OCI-LY3 (cell line): ENCODE measurements at regions not wholly inside any gene's neighbourhood (a gene's known extent, or its start where the extent isn't known, plus 50 kb on each side); places are given as distances from the start of the nearest gene placed in this dataset.

ENCODE experiments used
- H2AFZ ChIP-seq: fragments of 200-600, 300-600 bp; shearing (Covaris generic); 2 replicates; pipeline ENCODE4 v1.6.0; 2014; ENCODE audit warnings: antibody characterized with exemption, low read depth, low read length
- H3K27ac ChIP-seq: fragments of 200-600, 300-600 bp; sonication (generic); 2 replicates; pipeline ENCODE4 v1.5.1; 2014; ENCODE audit warnings: mild to moderate bottlenecking, low read length, moderate library complexity, mixed read lengths
- H3K27me3 ChIP-seq: fragments of 200-600, 300-600 bp; sonication (generic); 2 replicates; pipeline ENCODE4 v1.6.1; 2014; ENCODE audit warnings: low read depth, low read length, mixed read lengths
- H3K36me3 ChIP-seq: fragments of 200-600, 300-600 bp; sonication (generic); replicated peaks from 2 replicates; pipeline ENCODE3; 2014; ENCODE audit warnings: low read depth, low read length, mixed read lengths
- H3K4me1 ChIP-seq: fragments of 300-600, 200-600 bp; sonication (generic); 2 replicates; pipeline ENCODE4 v1.6.1; 2014; ENCODE audit warnings: low read length, mixed read lengths
- H3K4me2 ChIP-seq: fragments of 200-600, 300-600 bp; sonication (generic); 2 replicates; pipeline ENCODE4 v1.6.1; 2014; ENCODE audit warnings: low read length, mixed read lengths
- H3K4me3 ChIP-seq: fragments of 300-600, 200-600 bp; sonication (generic); 2 replicates; pipeline ENCODE4 v1.5.1; 2014; ENCODE audit warnings: antibody characterized with exemption, mild to moderate bottlenecking, low read length, moderate library complexity
- H3K79me2 ChIP-seq: fragments of 300-600, 200-600 bp; shearing (Covaris generic); 2 replicates; pipeline ENCODE4 v1.6.1; 2014; ENCODE audit warnings: mild to moderate bottlenecking, low read length, mixed read lengths
- H3K9ac ChIP-seq: fragments of 300-600, 200-600 bp; shearing (Covaris generic); 2 replicates; pipeline ENCODE4 v1.6.0; 2014; ENCODE audit warnings: mild to moderate bottlenecking, low read length, moderate library complexity
- H3K9me3 ChIP-seq: fragments of 200-600, 300-600 bp; shearing (Covaris generic); 2 replicates; pipeline ENCODE4 v1.6.1; 2014; ENCODE audit warnings: low read length, mixed read lengths; ENCODE audit not compliant: insufficient read depth
- H4K20me1 ChIP-seq: fragments of 200-600, 300-600 bp; sonication (generic); 2 replicates; pipeline ENCODE4 v1.6.1; 2016; ENCODE audit warnings: low read length, mixed read lengths; ENCODE audit not compliant: insufficient read depth
- EZH2phosphoT487 ChIP-seq: fragments of 200-600 bp; shearing (Covaris generic); IDR thresholded peaks from 2 replicates; pipeline ENCODE4 v1.6.1; 2018; ENCODE audit warnings: antibody characterized with exemption, mixed run types, low read depth
- TF ChIP-seq, protein P1 (sequence below): fragments of 200-600, 300-600 bp; sonication (generic); IDR thresholded peaks from 2 replicates; pipeline ENCODE4 v1.5.1; 2014; ENCODE audit warnings: antibody characterized with exemption, low read length, low read depth

DNA sequence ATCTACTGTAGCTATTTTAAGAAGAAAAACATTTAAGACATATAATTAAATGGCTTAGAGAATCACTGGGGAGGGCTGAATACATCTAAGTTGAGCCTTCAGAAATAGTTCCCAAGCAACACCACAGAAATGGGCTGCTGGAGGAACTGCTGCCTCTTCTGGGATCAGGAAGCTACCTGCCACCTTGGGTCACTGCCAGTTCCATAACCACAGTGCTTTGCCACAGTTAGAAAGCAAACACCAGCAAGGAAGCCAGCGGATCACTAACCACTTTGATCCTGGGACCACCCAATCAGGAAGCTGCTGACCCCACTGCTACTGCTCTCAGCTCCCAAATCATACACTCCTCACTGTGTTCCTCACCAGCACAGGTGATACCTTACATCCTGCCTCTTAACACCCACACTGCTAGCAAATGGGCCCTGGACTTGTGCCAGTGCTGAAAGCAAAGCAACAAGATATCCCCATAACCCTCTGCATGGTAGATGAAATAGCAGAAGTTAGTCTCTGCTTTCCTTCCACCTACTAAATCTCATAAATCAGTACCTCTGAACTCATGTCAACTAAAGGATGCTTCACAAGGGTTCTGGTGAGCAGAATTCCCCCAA lies 346.9 kb downstream of the DEPDC1B start:
- no peaks in the 10 kb centered on the region for H3K36me3 ChIP-seq
- H4K20me1 ChIP-seq: no peaks in the 10 kb centered on the region
- no peaks in the 10 kb centered on the region for H3K9me3 ChIP-seq
- no peaks in the 10 kb centered on the region for H3K27me3 ChIP-seq
- H3K4me2 ChIP-seq: no peak overlapping the region
- no peak overlapping the region for H3K27ac ChIP-seq
- no peaks in the 10 kb centered on the region for H3K79me2 ChIP-seq
- H3K9ac ChIP-seq: no peak overlapping the region
- no peak for TF ChIP-seq EZH2phosphoT487
- TF ChIP-seq, protein P1, sequence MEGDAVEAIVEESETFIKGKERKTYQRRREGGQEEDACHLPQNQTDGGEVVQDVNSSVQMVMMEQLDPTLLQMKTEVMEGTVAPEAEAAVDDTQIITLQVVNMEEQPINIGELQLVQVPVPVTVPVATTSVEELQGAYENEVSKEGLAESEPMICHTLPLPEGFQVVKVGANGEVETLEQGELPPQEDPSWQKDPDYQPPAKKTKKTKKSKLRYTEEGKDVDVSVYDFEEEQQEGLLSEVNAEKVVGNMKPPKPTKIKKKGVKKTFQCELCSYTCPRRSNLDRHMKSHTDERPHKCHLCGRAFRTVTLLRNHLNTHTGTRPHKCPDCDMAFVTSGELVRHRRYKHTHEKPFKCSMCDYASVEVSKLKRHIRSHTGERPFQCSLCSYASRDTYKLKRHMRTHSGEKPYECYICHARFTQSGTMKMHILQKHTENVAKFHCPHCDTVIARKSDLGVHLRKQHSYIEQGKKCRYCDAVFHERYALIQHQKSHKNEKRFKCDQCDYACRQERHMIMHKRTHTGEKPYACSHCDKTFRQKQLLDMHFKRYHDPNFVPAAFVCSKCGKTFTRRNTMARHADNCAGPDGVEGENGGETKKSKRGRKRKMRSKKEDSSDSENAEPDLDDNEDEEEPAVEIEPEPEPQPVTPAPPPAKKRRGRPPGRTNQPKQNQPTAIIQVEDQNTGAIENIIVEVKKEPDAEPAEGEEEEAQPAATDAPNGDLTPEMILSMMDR: no peak
- H3K4me3 ChIP-seq: no peak overlapping the region
- H2AFZ ChIP-seq: no peak overlapping the region
- no peaks in the 10 kb centered on the region for H3K4me1 ChIP-seq

DNA sequence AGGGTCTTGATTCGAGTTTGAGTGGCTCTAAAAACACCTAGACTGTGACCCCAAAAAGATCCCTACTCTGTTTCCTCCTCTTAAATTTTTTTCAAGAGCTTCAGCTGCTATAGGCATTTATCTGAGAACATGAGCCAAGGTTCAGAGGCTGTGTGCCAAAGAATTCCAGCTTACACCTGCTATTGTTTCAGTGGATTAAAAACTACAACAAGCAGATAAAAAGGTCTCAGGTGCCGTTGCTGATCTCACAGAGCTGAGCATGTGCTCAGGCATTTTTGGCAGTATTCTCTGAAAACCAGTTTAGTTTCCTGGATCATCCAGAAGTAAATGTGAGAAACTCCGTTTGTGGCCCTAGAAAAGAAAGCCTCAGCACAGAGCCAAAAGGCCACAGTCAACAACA lies 349.2 kb downstream of the DEPDC1B start:
- Histone ChIP-seq H3K4me2 (no peak overlapping the region), H3K27me3 (no peaks in the 10 kb centered on the region), H4K20me1 (no peaks in the 10 kb centered on the region), H3K4me1 (no peaks in the 10 kb centered on the region), H2AFZ (no peak overlapping the region), H3K9ac (no peak overlapping the region), H3K27ac (no peak overlapping the region), H3K36me3 (no peaks in the 10 kb centered on the region), H3K9me3 (no peaks in the 10 kb centered on the region), H3K4me3 (no peak overlapping the region), H3K79me2 (no peaks in the 10 kb centered on the region)
- TF ChIP-seq, protein P1: no peak
- TF ChIP-seq EZH2phosphoT487: no peak

DNA sequence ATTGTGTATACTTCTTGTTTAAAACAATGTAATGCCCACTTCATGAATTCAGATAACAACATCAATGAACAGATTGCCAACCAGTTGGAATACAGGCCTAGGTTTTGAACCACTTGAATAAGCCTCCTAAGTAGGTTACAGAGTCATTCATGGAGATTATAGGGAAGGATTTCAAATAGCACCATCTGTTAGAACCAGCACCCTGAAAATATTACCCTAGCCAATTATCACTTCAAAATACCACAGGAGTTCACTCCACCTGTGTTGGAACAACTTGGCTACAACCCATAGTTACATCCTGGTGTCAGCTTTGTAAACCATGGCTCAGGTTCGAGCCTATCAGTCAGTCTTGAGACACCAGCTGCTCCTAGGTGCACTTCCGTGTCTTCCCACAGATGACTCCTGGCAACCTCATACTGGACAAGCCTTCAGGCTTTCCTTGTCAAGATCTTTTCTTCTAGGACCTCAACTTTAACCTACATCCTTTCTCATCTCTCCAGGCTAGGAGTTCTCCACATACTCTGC lies 350.0 kb downstream of the DEPDC1B start:
- no peaks in the 10 kb centered on the region for H3K9me3 ChIP-seq
- H3K36me3 ChIP-seq: no peaks in the 10 kb centered on the region
- no peaks in the 10 kb centered on the region for H3K27me3 ChIP-seq
- no peaks in the 10 kb centered on the region for H3K4me1 ChIP-seq
- no peak overlapping the region for H3K9ac ChIP-seq
- no peaks in the 10 kb centered on the region for H3K79me2 ChIP-seq
- no peak overlapping the region for H3K4me2 ChIP-seq
- no peak overlapping the region for H3K4me3 ChIP-seq
- no peaks in the 10 kb centered on the region for H4K20me1 ChIP-seq
- H2AFZ ChIP-seq: no peak overlapping the region
- TF ChIP-seq, protein P1: no peak
- no peak for TF ChIP-seq EZH2phosphoT487
- H3K27ac ChIP-seq: no peak overlapping the region

DNA sequence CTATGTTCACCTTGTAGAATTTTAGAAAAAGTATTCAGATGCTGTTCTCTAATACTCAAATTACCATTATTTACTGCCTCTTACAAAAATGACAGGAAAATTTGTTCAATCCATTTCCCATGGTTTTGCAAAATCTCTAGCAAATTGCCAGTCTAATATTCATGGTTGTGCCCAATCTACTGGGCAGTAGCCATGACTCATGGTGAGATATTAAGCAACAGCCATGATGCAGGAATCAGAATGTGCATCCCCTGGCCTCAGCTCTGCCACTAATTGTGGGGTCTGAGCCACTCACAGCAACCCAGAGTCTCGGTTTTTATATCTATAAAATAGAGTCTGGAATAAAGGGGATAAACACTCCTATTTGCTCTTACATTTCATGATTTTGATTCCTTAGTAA lies 353.6 kb downstream of the DEPDC1B start:
- H3K9me3 ChIP-seq: no peaks in the 10 kb centered on the region
- H3K36me3 ChIP-seq: no peaks in the 10 kb centered on the region
- H3K9ac ChIP-seq: no peak overlapping the region
- H3K4me1 ChIP-seq: peaks cover 20% of the 10 kb centered on the region
- H3K27me3 ChIP-seq: no peaks in the 10 kb centered on the region
- H3K4me2 ChIP-seq: no peak overlapping the region
- H2AFZ ChIP-seq: no peak overlapping the region
- H3K4me3 ChIP-seq: no peak overlapping the region
- no peaks in the 10 kb centered on the region for H3K79me2 ChIP-seq
- TF ChIP-seq, protein P1: no peak
- no peak for TF ChIP-seq EZH2phosphoT487
- no peaks in the 10 kb centered on the region for H4K20me1 ChIP-seq
- no peak overlapping the region for H3K27ac ChIP-seq
